B cell (primary cell): ENCODE measurements at regions not wholly inside any gene's neighbourhood (a gene's known extent, or its start where the extent isn't known, plus 50 kb on each side); places are given as distances from the start of the nearest gene placed in this dataset.

Source experiments
- ATAC-seq: fragments of 200-7000 bp; cut with Tn5 transposase; one replicate; pipeline ENCODE4 v1.10.0; 2021; ENCODE audit warnings: low read depth, mild to moderate bottlenecking, moderate number of reproducible peaks, moderate library complexity
- CTCF ChIA-PET: fragments of 350-600 bp; sonication (Branson Sonifier 250); formaldehyde crosslinking; loops from one replicate; lab custom pipeline; 2021; ENCODE audit warnings: antibody characterized with exemption, inconsistent platforms; lab: Charles Lee
- POLR2A ChIA-PET: fragments of 350-600 bp; sonication (Branson Sonifier 250); formaldehyde crosslinking; loops from one replicate; lab custom pipeline; 2021; ENCODE audit warnings: antibody characterized with exemption; lab: Charles Lee
- DNase-seq: peaks from one replicate; pipeline ENCODE4 v3.0.0; 2013
- H2AFZ ChIP-seq: 2 replicates; pipeline ENCODE4 v1.6.1; 2012; ENCODE audit warnings: mild to moderate bottlenecking, low read depth, low read length; ENCODE audit not compliant: insufficient read depth, poor library complexity, severe bottlenecking
- H3K27ac ChIP-seq, 2 donors: 1 replicate in 1 of 2; 2 replicates in 1 of 2; pipeline ENCODE4 v1.5.1; 2012 to 2013; ENCODE audit warnings: low read length in 2 of 2, mild to moderate bottlenecking in 2 of 2, moderate library complexity in 1 of 2
- H3K27me3 ChIP-seq, 4 experiments: fragments of 200-600 bp in 1 of 4; sonication (generic) in 1 of 4; replicated peaks in 1 of 4; 1 replicate in 2 of 4; 2 replicates in 2 of 4; pipeline versions ENCODE4 v1.6.1 to v1.7.0; 2013 to 2016; ENCODE audit warnings: low read length in 3 of 4, mild to moderate bottlenecking in 2 of 4, mixed read lengths in 1 of 4, moderate library complexity in 1 of 4; ENCODE audit not compliant: insufficient read depth in 4 of 4, control insufficient read depth in 3 of 4; ENCODE audit errors: control extremely low read depth in 1 of 4
- H3K36me3 ChIP-seq, 2 experiments: replicated peaks in 1 of 2; 1 replicate in 1 of 2; 2 replicates in 1 of 2; pipeline versions ENCODE4 v1.6.1 to v1.7.1; 2013; ENCODE audit warnings: low read length in 1 of 2; ENCODE audit not compliant: insufficient read depth in 2 of 2, control insufficient read depth in 1 of 2; ENCODE audit errors: control extremely low read depth in 1 of 2, extremely low read depth in 1 of 2
- H3K4me1 ChIP-seq, 2 donors: fragments of 200-600 bp in 1 of 2; sonication (generic) in 1 of 2; 1 replicate in 1 of 2; 2 replicates in 1 of 2; pipeline versions ENCODE4 v1.5.1 to v1.6.1; 2013 to 2017; ENCODE audit warnings: low read length in 2 of 2; ENCODE audit not compliant: control insufficient read depth in 2 of 2, insufficient read depth in 2 of 2
- H3K4me2 ChIP-seq: replicated peaks from 2 replicates; pipeline ENCODE3; 2012; ENCODE audit warnings: mild to moderate bottlenecking, low read depth, low read length; ENCODE audit not compliant: poor library complexity, severe bottlenecking
- H3K4me3 ChIP-seq, 5 experiments: fragments of 200-600 bp in 1 of 5; sonication (generic) in 1 of 5; 1 replicate in 3 of 5; 2 replicates in 2 of 5; pipeline versions ENCODE4 v1.5.1 to v1.7.0; 2011 to 2016; ENCODE audit warnings: low read length in 4 of 5, mild to moderate bottlenecking in 4 of 5, low read depth in 2 of 5, control low read depth in 1 of 5, moderate library complexity in 1 of 5; ENCODE audit not compliant: insufficient read depth in 1 of 5; ENCODE audit errors: control extremely low read depth in 1 of 5, extremely low read depth in 1 of 5
- H3K79me2 ChIP-seq: fragments of 200-600 bp; sonication (generic); one replicate; pipeline ENCODE4 v1.6.0; 2016; ENCODE audit warnings: low read length; ENCODE audit not compliant: control insufficient read depth, insufficient read depth
- H3K9ac ChIP-seq: fragments of 200-600 bp; sonication (generic); 2 replicates; pipeline ENCODE4 v1.6.1; 2017; ENCODE audit warnings: mild to moderate bottlenecking, low read length, moderate library complexity
- H3K9me3 ChIP-seq, 3 donors: one replicate each; pipeline versions ENCODE4 v1.6.1 to v1.7.1; 2013; ENCODE audit warnings: low read length in 2 of 3; ENCODE audit not compliant: control insufficient read depth in 2 of 3, insufficient read depth in 1 of 3; ENCODE audit errors: control extremely low read depth in 1 of 3
- H4K20me1 ChIP-seq: 2 replicates; pipeline ENCODE4 v1.6.0; 2012; ENCODE audit warnings: mild to moderate bottlenecking, low read length; ENCODE audit not compliant: insufficient read depth, control insufficient read depth, poor library complexity, severe bottlenecking
- H3K27ac Mint-ChIP-seq: one replicate; pipeline ENCODE4 v1.8.0; 2021; ENCODE audit warnings: mixed read lengths
- H3K27me3 Mint-ChIP-seq: one replicate; pipeline ENCODE4 v1.8.0; 2021; ENCODE audit warnings: mixed read lengths
- H3K4me1 Mint-ChIP-seq: one replicate; pipeline ENCODE4 v1.8.0; 2021; ENCODE audit warnings: mixed read lengths
- H3K4me3 Mint-ChIP-seq: one replicate; pipeline ENCODE4 v1.8.0; 2021; ENCODE audit warnings: mixed read lengths
- H3K9me3 Mint-ChIP-seq: one replicate; pipeline ENCODE4 v1.8.0; 2022; ENCODE audit warnings: mixed read lengths; ENCODE audit not compliant: insufficient read depth
- CTCF ChIP-seq: fragments of 200-600 bp; IDR thresholded peaks from one replicate; pipeline ENCODE4 v1.8.0; 2022; ENCODE audit warnings: antibody characterized with exemption, mild to moderate bottlenecking
- EZH2 ChIP-seq: IDR thresholded peaks from 2 replicates; pipeline ENCODE4 v1.6.1; 2012; ENCODE audit warnings: borderline replicate concordance, low read depth, mild to moderate bottlenecking, moderate library complexity, low read length; ENCODE audit not compliant: insufficient read depth, poor library complexity, severe bottlenecking
- WGBS: methylation state at CpG from one replicate; pipeline ENCODE4 v1.1.5; 2013; ENCODE audit warnings: missing lambda C conversion rate; ENCODE audit not compliant: insufficient coverage; 5-methylcytosine and 5-hydroxymethylcytosine counted together
- intact Hi-C: fragments of 100-400 bp; cut with micrococcal nuclease; formaldehyde crosslinking; loops from one replicate; pipeline ENCODE4 v1.10.0; 2022

DNA sequence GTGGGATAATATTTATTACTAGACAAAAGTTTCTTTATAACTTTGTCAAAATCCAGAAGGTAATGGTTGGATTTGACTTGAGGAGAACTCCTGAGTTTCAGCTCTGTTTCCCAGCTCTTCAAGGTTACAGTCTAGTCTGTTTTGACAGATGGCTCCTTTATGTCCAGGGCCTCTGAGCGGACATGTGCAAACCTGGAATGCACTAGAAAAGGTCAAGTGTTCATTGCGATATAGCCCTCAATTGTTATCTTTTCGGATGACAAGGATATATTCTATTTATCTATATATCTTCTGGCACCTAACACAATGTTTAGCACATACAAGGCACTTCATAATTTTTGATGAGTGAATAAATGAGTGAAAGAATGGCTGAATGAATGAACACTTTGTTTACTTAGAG, 513.2 kb upstream of the GOLIM4 start:
- no peak overlapping the region for H3K4me3 Mint-ChIP-seq
- H3K9me3 ChIP-seq: no peaks in the 10 kb centered on the region
- no peak overlapping the region for H2AFZ ChIP-seq
- intact Hi-C loops: no loop called here
- no peak for TF ChIP-seq EZH2
- TF ChIP-seq CTCF: no peak
- H3K27me3 Mint-ChIP-seq: peaks cover 3% of the 10 kb centered on the region
- H3K36me3 ChIP-seq: no peaks in the 10 kb centered on the region
- H3K4me1 Mint-ChIP-seq: no peaks in the 10 kb centered on the region
- no peak overlapping the region for H3K4me2 ChIP-seq
- H3K4me3 ChIP-seq: no peak overlapping the region
- no peaks in the 10 kb centered on the region for H4K20me1 ChIP-seq
- H3K27ac Mint-ChIP-seq: no peak overlapping the region
- H3K79me2 ChIP-seq: no peaks in the 10 kb centered on the region
- DNase-seq (no peak), ATAC-seq (no peak)
- CTCF ChIA-PET: no interaction called here
- WGBS: no CpG with 5 or more reads among the region's 3 CpGs
- POLR2A ChIA-PET: no interaction called here
- no peak overlapping the region for H3K27ac ChIP-seq
- no peaks in the 10 kb centered on the region for H3K9me3 Mint-ChIP-seq
- H3K9ac ChIP-seq: no peak overlapping the region
- H3K4me1 ChIP-seq: no peaks in the 10 kb centered on the region
- H3K27me3 ChIP-seq: no peaks in the 10 kb centered on the region

GRCh38 chr3:168604767-168605166, 509.0 kb upstream of the GOLIM4 start:
- intact Hi-C loops: no loop called here
- no peak for DNase-seq
- Histone ChIP-seq H2AFZ (no peak overlapping the region), H3K9me3 (no peaks in the 10 kb centered on the region), H4K20me1 (no peaks in the 10 kb centered on the region), H3K4me1 (no peaks in the 10 kb centered on the region), H3K79me2 (no peaks in the 10 kb centered on the region), H3K36me3 (no peaks in the 10 kb centered on the region), H3K4me2 (no peak overlapping the region), H3K27me3 (no peaks in the 10 kb centered on the region), H3K9ac (no peak overlapping the region), H3K4me3 (no peak overlapping the region), H3K27ac (no peak overlapping the region)
- ChIA-PET CTCF (interaction anchor here (1.3 kb wide), 1 partner anchor 10 kb away, joined by 3 read pairs; no protein-coding TSS in a partner anchor), POLR2A (no interaction called here)
- 80% methylated on average over 1 of the region's 3 CpGs for WGBS
- Mint-ChIP-seq H3K27ac (no peak overlapping the region), H3K27me3 (no peaks in the 10 kb centered on the region), H3K9me3 (no peaks in the 10 kb centered on the region), H3K4me3 (no peak overlapping the region), H3K4me1 (no peaks in the 10 kb centered on the region)
- no peak for ATAC-seq
- TF ChIP-seq EZH2 (no peak), CTCF (no peak)
